Hippocampal formation (tissue), 2 donors: ENCODE measurements at regions not wholly inside any gene's neighbourhood (a gene's known extent, or its start where the extent isn't known, plus 50 kb on each side); places are given as distances from the start of the nearest gene placed in this dataset.

Experiments
- DNase-seq, 2 donors: peaks; one replicate each; lab custom pipeline; 2025; lab: John Stamatoyannopoulos, UW

- no peak for DNase-seq
Measured at GRCh38 chr1:4581807-4582206, 72.6 kb upstream of the AJAP1 start.

- no peak for DNase-seq
Measured at GRCh38 chr1:4584449-4584848, 70.0 kb upstream of the AJAP1 start.

- no peak for DNase-seq
Measured at GRCh38 chr1:4585216-4585615, 69.2 kb upstream of the AJAP1 start.

- no peak for DNase-seq
Measured at GRCh38 chr1:4585705-4586104, 68.7 kb upstream of the AJAP1 start.

GRCh38 chr1:4586611-4587160, 67.7 kb upstream of the AJAP1 start:
- DNase-seq: no peak

GRCh38 chr1:4587721-4588120, 66.7 kb upstream of the AJAP1 start:
- DNase-seq: no peak

- DNase-seq: no peak
Measured at GRCh38 chr1:4590756-4591155, 63.7 kb upstream of the AJAP1 start.

- DNase-seq: no peak
Measured at GRCh38 chr1:4591926-4592325, 62.5 kb upstream of the AJAP1 start.

GRCh38 chr1:4593106-4593505, 61.3 kb upstream of the AJAP1 start:
- no peak for DNase-seq

GRCh38 chr1:4594286-4594991, 60.0 kb upstream of the AJAP1 start:
- no peak for DNase-seq

GRCh38 chr1:4595341-4596225, 58.8 kb upstream of the AJAP1 start:
- DNase-seq: no peak

- no peak for DNase-seq
Measured at GRCh38 chr1:4596486-4596885, 57.9 kb upstream of the AJAP1 start.

GRCh38 chr1:4597020-4597419, 57.4 kb upstream of the AJAP1 start:
- DNase-seq: no peak

- DNase-seq: no peak
Measured at GRCh38 chr1:4598561-4598960, 55.8 kb upstream of the AJAP1 start.

- DNase-seq: no peak
Measured at GRCh38 chr1:4599521-4599920, 54.9 kb upstream of the AJAP1 start.

GRCh38 chr1:4599951-4600481, 54.4 kb upstream of the AJAP1 start:
- no peak for DNase-seq

- no peak for DNase-seq
Measured at GRCh38 chr1:4600615-4601460, 53.6 kb upstream of the AJAP1 start.

GRCh38 chr1:4601941-4602340, 52.5 kb upstream of the AJAP1 start:
- no peak for DNase-seq

GRCh38 chr1:4602462-4603294, 51.7 kb upstream of the AJAP1 start:
- DNase-seq: peak; percentile 11 to 61

- no peak for DNase-seq
Measured at GRCh38 chr1:4603295-4604110, 50.9 kb upstream of the AJAP1 start.
